Osteocyte (in vitro differentiated cells): ENCODE measurements at regions not wholly inside any gene's neighbourhood (a gene's known extent, or its start where the extent isn't known, plus 50 kb on each side); places are given as distances from the start of the nearest gene placed in this dataset.

Experiments
- DNase-seq: peaks from one replicate; pipeline ENCODE4 v3.0.0; 2021; ENCODE audit warnings: mixed read lengths; ENCODE audit not compliant: unreplicated experiment; ENCODE audit errors: extremely low spot score
- H3K27ac Mint-ChIP-seq: one replicate; pipeline ENCODE4 v1.8.0; 2021; ENCODE audit warnings: mild to moderate bottlenecking, mixed read lengths; ENCODE audit not compliant: unreplicated experiment
- H3K27me3 Mint-ChIP-seq: one replicate; pipeline ENCODE4 v1.8.0; 2021; ENCODE audit warnings: mixed read lengths; ENCODE audit not compliant: unreplicated experiment
- H3K36me3 Mint-ChIP-seq: one replicate; pipeline ENCODE4 v1.8.0; 2021; ENCODE audit warnings: mixed read lengths; ENCODE audit not compliant: unreplicated experiment
- H3K4me1 Mint-ChIP-seq: one replicate; pipeline ENCODE4 v1.8.0; 2021; ENCODE audit warnings: mixed read lengths; ENCODE audit not compliant: unreplicated experiment
- H3K4me3 Mint-ChIP-seq: one replicate; pipeline ENCODE4 v1.8.0; 2021; ENCODE audit warnings: mild to moderate bottlenecking, moderate library complexity, mixed read lengths; ENCODE audit not compliant: unreplicated experiment
- H3K9me3 Mint-ChIP-seq: one replicate; pipeline ENCODE4 v1.8.0; 2021; ENCODE audit warnings: mixed read lengths; ENCODE audit not compliant: unreplicated experiment
- TF ChIP-seq, protein P1 (sequence below): fragments of 200-600 bp; sonication (generic); IDR thresholded peaks from 2 replicates; pipeline ENCODE4 v1.5.0; 2021; ENCODE audit warnings: antibody characterized with exemption, mild to moderate bottlenecking, moderate library complexity

DNA sequence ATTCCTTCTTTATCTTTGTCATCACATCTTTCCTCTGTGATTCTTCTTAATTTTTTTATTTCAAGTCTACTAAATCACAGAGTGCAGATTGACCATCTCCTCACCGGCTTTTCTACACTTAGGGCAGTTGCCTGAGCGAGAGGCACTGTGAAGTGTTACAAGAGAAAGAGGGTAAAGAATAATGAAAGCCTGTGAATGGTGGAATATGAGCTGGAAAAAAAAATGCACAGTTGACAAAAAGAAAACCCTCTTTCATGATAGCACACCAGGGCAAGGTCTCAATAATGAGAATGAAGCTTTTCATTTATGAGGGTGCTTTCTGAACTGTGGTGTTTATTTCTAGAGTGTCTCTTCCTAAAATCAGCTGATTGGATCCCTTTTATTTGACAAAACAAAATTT, 106.2 kb upstream of the PDE3A start:
- H3K4me1 Mint-ChIP-seq = peaks cover 45% of the 10 kb centered on the region
- peak overlapping the region; percentile 64 for H3K27ac Mint-ChIP-seq
- no peak for DNase-seq
- H3K27me3 Mint-ChIP-seq = no peaks in the 10 kb centered on the region
- TF ChIP-seq, protein P1, sequence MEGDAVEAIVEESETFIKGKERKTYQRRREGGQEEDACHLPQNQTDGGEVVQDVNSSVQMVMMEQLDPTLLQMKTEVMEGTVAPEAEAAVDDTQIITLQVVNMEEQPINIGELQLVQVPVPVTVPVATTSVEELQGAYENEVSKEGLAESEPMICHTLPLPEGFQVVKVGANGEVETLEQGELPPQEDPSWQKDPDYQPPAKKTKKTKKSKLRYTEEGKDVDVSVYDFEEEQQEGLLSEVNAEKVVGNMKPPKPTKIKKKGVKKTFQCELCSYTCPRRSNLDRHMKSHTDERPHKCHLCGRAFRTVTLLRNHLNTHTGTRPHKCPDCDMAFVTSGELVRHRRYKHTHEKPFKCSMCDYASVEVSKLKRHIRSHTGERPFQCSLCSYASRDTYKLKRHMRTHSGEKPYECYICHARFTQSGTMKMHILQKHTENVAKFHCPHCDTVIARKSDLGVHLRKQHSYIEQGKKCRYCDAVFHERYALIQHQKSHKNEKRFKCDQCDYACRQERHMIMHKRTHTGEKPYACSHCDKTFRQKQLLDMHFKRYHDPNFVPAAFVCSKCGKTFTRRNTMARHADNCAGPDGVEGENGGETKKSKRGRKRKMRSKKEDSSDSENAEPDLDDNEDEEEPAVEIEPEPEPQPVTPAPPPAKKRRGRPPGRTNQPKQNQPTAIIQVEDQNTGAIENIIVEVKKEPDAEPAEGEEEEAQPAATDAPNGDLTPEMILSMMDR = no peak
- no peaks in the 10 kb centered on the region for H3K9me3 Mint-ChIP-seq
- no peaks in the 10 kb centered on the region for H3K36me3 Mint-ChIP-seq
- H3K4me3 Mint-ChIP-seq = no peak overlapping the region

DNA sequence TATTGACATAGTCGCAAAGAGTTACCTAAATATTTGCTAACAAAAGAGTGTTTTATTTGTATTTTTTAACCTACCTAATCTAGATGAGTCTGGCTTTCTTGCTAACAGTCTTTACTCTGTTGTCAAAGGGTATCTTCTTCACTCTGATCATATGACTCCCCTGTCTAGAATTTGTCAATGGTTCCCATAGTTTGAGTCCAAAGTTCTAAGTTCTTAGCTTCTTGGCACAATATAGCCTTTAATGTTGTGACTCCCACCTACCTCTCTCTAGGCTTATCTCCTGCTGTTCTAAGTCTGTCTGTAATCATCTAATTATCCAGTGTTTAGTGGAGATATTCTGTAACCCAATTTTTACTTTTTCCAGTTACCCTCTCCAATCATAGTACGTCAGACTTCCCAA, 104.3 kb upstream of the PDE3A start:
- no peak for DNase-seq
- H3K9me3 Mint-ChIP-seq = peaks cover 5% of the 10 kb centered on the region
- no peaks in the 10 kb centered on the region for H3K36me3 Mint-ChIP-seq
- TF ChIP-seq, protein P1 = no peak
- no peak overlapping the region for H3K27ac Mint-ChIP-seq
- H3K4me3 Mint-ChIP-seq = no peak overlapping the region
- peaks cover 43% of the 10 kb centered on the region for H3K4me1 Mint-ChIP-seq
- H3K27me3 Mint-ChIP-seq = no peaks in the 10 kb centered on the region

DNA sequence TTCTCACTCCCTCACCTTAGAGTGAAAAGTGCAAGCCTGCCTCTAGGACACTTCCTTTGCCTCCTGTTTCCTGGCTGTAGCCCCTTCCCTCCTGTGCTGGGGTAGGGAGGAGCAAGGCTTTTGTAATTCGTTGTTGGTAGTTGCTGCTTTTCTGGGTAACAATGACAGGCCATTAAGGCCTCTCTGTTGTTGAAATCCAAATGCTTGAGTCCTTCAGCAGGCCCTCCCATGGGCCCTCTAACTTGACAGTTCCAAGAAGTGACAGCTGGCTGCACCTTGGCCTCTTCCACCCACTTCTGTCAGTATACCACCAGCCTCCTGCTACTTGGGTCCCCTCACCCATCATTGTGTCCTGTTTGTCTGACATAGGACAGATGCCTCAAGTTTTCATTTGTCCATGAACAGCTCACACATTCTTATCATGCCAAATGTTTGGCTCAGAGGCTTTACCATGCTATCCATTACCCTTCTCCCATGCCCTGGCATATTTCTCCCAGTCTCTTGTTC, 103.7 kb upstream of the PDE3A start:
- peaks cover 5% of the 10 kb centered on the region for H3K9me3 Mint-ChIP-seq
- peak overlapping the region; percentile 31 for H3K27ac Mint-ChIP-seq
- TF ChIP-seq, protein P1 = no peak
- H3K4me1 Mint-ChIP-seq = peaks cover 42% of the 10 kb centered on the region
- H3K36me3 Mint-ChIP-seq = no peaks in the 10 kb centered on the region
- H3K27me3 Mint-ChIP-seq = no peaks in the 10 kb centered on the region
- DNase-seq = no peak
- no peak overlapping the region for H3K4me3 Mint-ChIP-seq

DNA sequence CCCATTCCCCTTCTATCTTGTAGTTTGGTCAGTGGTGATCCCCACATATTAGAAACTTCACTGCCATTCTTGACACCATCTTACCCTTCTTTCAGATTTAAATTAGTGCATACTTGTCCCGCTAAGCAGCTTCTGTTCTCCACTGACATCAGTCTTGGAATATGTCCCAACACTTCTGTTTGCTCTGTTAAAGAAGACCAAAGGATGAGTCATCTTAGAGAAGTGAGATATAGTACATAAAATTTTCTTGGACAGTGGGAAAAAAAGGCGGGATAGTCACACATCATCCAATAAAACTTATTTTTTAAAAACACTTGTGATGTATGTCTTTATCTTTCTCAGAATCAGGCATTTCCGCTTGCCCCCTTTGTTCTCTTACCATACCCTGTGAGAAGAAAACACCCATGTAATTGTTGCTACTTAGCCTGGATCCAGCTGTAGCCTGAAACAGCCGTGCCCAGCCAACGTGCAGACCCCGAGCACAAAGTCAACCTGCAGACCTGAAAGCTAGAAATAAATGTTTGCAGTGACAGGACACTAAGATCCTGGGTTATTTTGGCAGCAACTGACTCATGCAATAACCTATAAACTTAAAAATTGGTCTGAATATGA, 100.1 kb upstream of the PDE3A start:
- H3K9me3 Mint-ChIP-seq = peaks cover 5% of the 10 kb centered on the region
- H3K4me1 Mint-ChIP-seq = peaks cover 49% of the 10 kb centered on the region
- H3K36me3 Mint-ChIP-seq = no peaks in the 10 kb centered on the region
- TF ChIP-seq, protein P1 = no peak
- H3K27me3 Mint-ChIP-seq = no peaks in the 10 kb centered on the region
- no peak overlapping the region for H3K27ac Mint-ChIP-seq
- H3K4me3 Mint-ChIP-seq = no peak overlapping the region
- no peak for DNase-seq

DNA sequence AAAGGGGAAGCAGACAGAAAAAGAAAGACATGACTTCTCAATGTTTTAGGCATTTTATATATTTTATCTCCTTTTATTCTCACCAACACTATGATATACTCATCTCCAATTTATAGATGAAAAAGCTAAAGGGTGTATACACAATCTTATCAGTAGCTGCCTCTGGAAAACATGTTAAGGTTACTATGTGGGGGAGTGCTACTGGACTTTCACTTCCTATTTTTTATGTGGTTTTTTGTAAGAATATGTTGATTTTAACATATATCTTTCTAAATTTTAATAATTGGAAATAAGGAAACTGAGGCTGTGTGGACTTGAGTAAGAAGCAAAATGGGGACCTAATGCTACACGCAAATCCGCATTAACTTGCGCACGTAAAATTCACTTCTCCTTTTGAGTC, 99.6 kb upstream of the PDE3A start:
- Mint-ChIP-seq H3K27ac (no peak overlapping the region), H3K27me3 (no peaks in the 10 kb centered on the region), H3K4me3 (no peak overlapping the region), H3K4me1 (peaks cover 51% of the 10 kb centered on the region), H3K9me3 (peaks cover 5% of the 10 kb centered on the region), H3K36me3 (no peaks in the 10 kb centered on the region)
- TF ChIP-seq, protein P1 = no peak
- no peak for DNase-seq
